HEK293T (cell line): ENCODE measurements at regions not wholly inside any gene's neighbourhood (a gene's known extent, or its start where the extent isn't known, plus 50 kb on each side); places are given as distances from the start of the nearest gene placed in this dataset.

Source experiments
- CTCF ChIA-PET: fragments of 350-600 bp; formaldehyde crosslinking; extraction: SDS; loops from one replicate; lab custom pipeline; 2021; ENCODE audit warnings: antibody characterized with exemption, inconsistent platforms; lab: Yijun Ruan, JAX
- POLR2A ChIA-PET: fragments of 350-600 bp; formaldehyde crosslinking; extraction: SDS; loops from one replicate; lab custom pipeline; 2020; ENCODE audit warnings: antibody characterized with exemption, inconsistent platforms; lab: Yijun Ruan, JAX
- DNase-seq: peaks from one replicate; pipeline ENCODE4 v3.0.0; 2012; ENCODE audit warnings: mixed read lengths; ENCODE audit errors: extremely low spot score
- ARNT ChIP-seq: fragments of 450-650 bp; IDR thresholded peaks from 2 replicates; pipeline ENCODE4 v1.6.1; 2017; ENCODE audit warnings: mild to moderate bottlenecking
- BHLHE40 ChIP-seq: fragments of 450-650 bp; IDR thresholded peaks from 2 replicates; pipeline ENCODE4 v1.6.1; 2016; ENCODE audit warnings: mild to moderate bottlenecking, moderate library complexity, borderline replicate concordance
- CTBP1 ChIP-seq: fragments of 450-650 bp; IDR thresholded peaks from 2 replicates; pipeline ENCODE4 v1.6.1; 2016; ENCODE audit warnings: borderline replicate concordance
- ELF4 ChIP-seq: fragments of 450-650 bp; IDR thresholded peaks from 2 replicates; pipeline ENCODE4 v1.6.1; 2017; ENCODE audit warnings: antibody characterized with exemption
- FOXA1 ChIP-seq: fragments of 450-650 bp; IDR thresholded peaks from 2 replicates; pipeline ENCODE4 v1.6.1; 2016; ENCODE audit warnings: mild to moderate bottlenecking
- FOXK2 ChIP-seq: fragments of 450-650 bp; IDR thresholded peaks from 2 replicates; pipeline ENCODE4 v1.6.1; 2016; ENCODE audit warnings: mild to moderate bottlenecking
- FOXM1 ChIP-seq: fragments of 450-650 bp; IDR thresholded peaks from 2 replicates; pipeline ENCODE4 v1.6.1; 2017; ENCODE audit warnings: mild to moderate bottlenecking, borderline replicate concordance
- HDGF ChIP-seq: fragments of 450-650 bp; IDR thresholded peaks from 2 replicates; pipeline ENCODE4 v1.6.1; 2017; ENCODE audit warnings: antibody characterized with exemption, borderline replicate concordance
- L3MBTL2 ChIP-seq: fragments of 450-650 bp; conservative IDR thresholded peaks from 2 replicates; pipeline ENCODE4 v1.6.1; 2016; ENCODE audit warnings: mild to moderate bottlenecking
- LEF1 ChIP-seq: fragments of 450-650 bp; IDR thresholded peaks from 2 replicates; pipeline ENCODE4 v1.6.1; 2017; ENCODE audit warnings: mild to moderate bottlenecking, borderline replicate concordance
- NFRKB ChIP-seq: fragments of 450-650 bp; IDR thresholded peaks from 2 replicates; pipeline ENCODE4 v1.6.1; 2016; ENCODE audit warnings: mild to moderate bottlenecking, moderate library complexity
- PKNOX1 ChIP-seq: fragments of 450-650 bp; IDR thresholded peaks from 2 replicates; pipeline ENCODE4 v1.6.1; 2016
- SP1 ChIP-seq: fragments of 450-650 bp; IDR thresholded peaks from 2 replicates; pipeline ENCODE4 v1.6.1; 2017
- SUZ12 ChIP-seq: fragments of 450-650 bp; IDR thresholded peaks from 2 replicates; pipeline ENCODE4 v1.6.1; 2016; ENCODE audit warnings: mild to moderate bottlenecking
- TARDBP ChIP-seq: fragments of 450-650 bp; IDR thresholded peaks from 2 replicates; pipeline ENCODE4 v1.6.1; 2016
- ZNF384 ChIP-seq: fragments of 450-650 bp; IDR thresholded peaks from 2 replicates; pipeline ENCODE4 v1.6.1; 2016

GRCh38 chr7:57245206-57245605, 113.0 kb upstream of the ZNF479 start:
- TF ChIP-seq TARDBP = no peak
- TF ChIP-seq CTBP1 = no peak
- TF ChIP-seq ARNT = no peak
- no peak for TF ChIP-seq SUZ12
- TF ChIP-seq SP1 = no peak
- TF ChIP-seq FOXM1 = no peak
- no peak for TF ChIP-seq PKNOX1
- CTCF ChIA-PET = no interaction called here
- POLR2A ChIA-PET = no interaction called here
- DNase-seq = no peak

- TF ChIP-seq SP1 (no peak), NFRKB (no peak), FOXM1 (no peak), ARNT (no peak), FOXA1 (no peak), CTBP1 (no peak), ZNF384 (no peak), LEF1 (no peak), SUZ12 (no peak), PKNOX1 (no peak), TARDBP (no peak), FOXK2 (no peak), HDGF (no peak), BHLHE40 (no peak), L3MBTL2 (no peak), ELF4 (no peak)
- no peak for DNase-seq
- POLR2A ChIA-PET = no interaction called here
- CTCF ChIA-PET = no interaction called here
Measured at GRCh38 chr7:57250801-57251200, 118.6 kb upstream of the ZNF479 start.

- ChIA-PET POLR2A (no interaction called here), CTCF (no interaction called here)
- no peak for TF ChIP-seq L3MBTL2
- no peak for TF ChIP-seq CTBP1
- TF ChIP-seq NFRKB = no peak
- no peak for TF ChIP-seq ZNF384
- TF ChIP-seq TARDBP = no peak
- TF ChIP-seq SP1 = no peak
- no peak for TF ChIP-seq FOXA1
- no peak for TF ChIP-seq ELF4
- TF ChIP-seq SUZ12 = no peak
- no peak for TF ChIP-seq ARNT
- TF ChIP-seq FOXK2 = no peak
- TF ChIP-seq LEF1 = no peak
- TF ChIP-seq HDGF = no peak
- no peak for TF ChIP-seq FOXM1
- TF ChIP-seq BHLHE40 = no peak
- TF ChIP-seq PKNOX1 = no peak
- DNase-seq = no peak
Measured at GRCh38 chr7:57256637-57257375, 124.6 kb upstream of the ZNF479 start.

- DNase-seq = no peak
- ChIA-PET CTCF (no interaction called here), POLR2A (no interaction called here)
- TF ChIP-seq ELF4 = no peak
- TF ChIP-seq CTBP1 = no peak
- no peak for TF ChIP-seq FOXA1
- no peak for TF ChIP-seq SP1
- no peak for TF ChIP-seq ZNF384
- TF ChIP-seq ARNT = no peak
- TF ChIP-seq LEF1 = no peak
- TF ChIP-seq L3MBTL2 = no peak
- no peak for TF ChIP-seq FOXM1
- no peak for TF ChIP-seq NFRKB
- no peak for TF ChIP-seq BHLHE40
- TF ChIP-seq HDGF = no peak
- TF ChIP-seq PKNOX1 = no peak
- no peak for TF ChIP-seq SUZ12
- no peak for TF ChIP-seq FOXK2
- no peak for TF ChIP-seq TARDBP
Measured at GRCh38 chr7:57274535-57275283, 142.5 kb upstream of the ZNF479 start.

- POLR2A ChIA-PET = no interaction called here
- DNase-seq = no peak
- CTCF ChIA-PET = no interaction called here
- TF ChIP-seq BHLHE40 = no peak
- no peak for TF ChIP-seq ARNT
- no peak for TF ChIP-seq FOXK2
- TF ChIP-seq TARDBP = no peak
- TF ChIP-seq ZNF384 = no peak
- TF ChIP-seq SUZ12 = no peak
- TF ChIP-seq FOXA1 = no peak
- no peak for TF ChIP-seq FOXM1
- TF ChIP-seq CTBP1 = no peak
- no peak for TF ChIP-seq LEF1
- no peak for TF ChIP-seq NFRKB
- TF ChIP-seq PKNOX1 = no peak
- TF ChIP-seq SP1 = no peak
- no peak for TF ChIP-seq HDGF
- no peak for TF ChIP-seq ELF4
Measured at GRCh38 chr7:57300747-57301146, 149.2 kb upstream of the ZNF716 start.
